GM23338 (cell line): ENCODE measurements at regions not wholly inside any gene's neighbourhood (a gene's known extent, or its start where the extent isn't known, plus 50 kb on each side); places are given as distances from the start of the nearest gene placed in this dataset.

Experiments
- EZH2phosphoT487 ChIP-seq: fragments of 200-600 bp; sonication (generic); IDR thresholded peaks from one replicate; pipeline ENCODE4 v1.8.1; 2018; ENCODE audit warnings: antibody characterized with exemption; ENCODE audit not compliant: unreplicated experiment
- NANOG ChIP-seq: IDR thresholded peaks from 2 replicates; pipeline ENCODE4 v1.6.1; 2016; ENCODE audit warnings: antibody characterized with exemption, borderline replicate concordance
- ZNF114 ChIP-seq: fragments of 250-450 bp; sonication (Bioruptor Pico); IDR thresholded peaks from 2 replicates; pipeline ENCODE4 v1.5.0; 2020; ENCODE audit warnings: mild to moderate bottlenecking, moderate library complexity
- TF ChIP-seq, protein P1 (sequence below): fragments of 250-450 bp; sonication (Bioruptor Pico); IDR thresholded peaks from 2 replicates; pipeline ENCODE4 v1.5.0; 2020; ENCODE audit warnings: mild to moderate bottlenecking, moderate library complexity
- TF ChIP-seq, protein P2 (sequence below): IDR thresholded peaks from one replicate; pipeline ENCODE4 v1.6.1; 2018; ENCODE audit warnings: antibody characterized with exemption; ENCODE audit not compliant: unreplicated experiment
- TF ChIP-seq, protein P3 (sequence below): IDR thresholded peaks from 2 replicates; pipeline ENCODE4 v1.6.1; 2016; ENCODE audit warnings: antibody characterized with exemption

DNA sequence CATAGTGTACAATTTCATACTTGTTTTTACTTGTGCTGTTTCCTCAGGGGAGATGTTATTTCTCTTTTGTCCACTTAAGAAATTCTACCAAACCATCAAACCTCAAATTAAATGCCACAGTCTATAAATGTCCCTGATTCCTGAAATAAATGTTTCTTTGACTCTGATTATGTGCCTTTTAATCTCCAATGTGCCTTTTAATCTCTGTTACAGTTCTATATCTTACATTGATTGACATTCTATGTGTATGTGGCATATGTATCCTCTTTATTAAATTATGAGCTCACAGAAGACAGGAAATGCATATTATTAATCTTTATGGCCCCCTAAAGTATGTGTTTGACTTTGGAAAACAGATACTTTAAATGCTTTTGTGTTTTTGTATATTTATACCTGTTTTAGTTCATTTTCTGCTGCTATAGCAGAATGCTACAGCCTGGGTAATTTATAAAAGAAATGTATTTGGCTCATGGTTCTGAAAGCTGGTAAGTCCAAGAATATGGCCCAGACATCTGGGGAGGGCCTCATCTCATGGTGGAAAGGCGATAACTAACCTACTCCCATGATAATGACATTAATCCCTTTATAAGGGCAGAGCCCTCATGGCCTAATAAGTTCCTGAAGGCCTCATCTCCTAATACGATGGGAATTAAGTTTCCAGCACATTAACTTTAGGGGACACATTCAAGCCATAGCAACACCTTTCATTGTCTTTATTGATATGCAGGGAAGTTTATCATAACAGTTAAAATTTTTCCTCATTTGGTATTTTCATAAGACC, 403.9 kb downstream of the LIG4 start (continued):
- TF ChIP-seq, protein P1, sequence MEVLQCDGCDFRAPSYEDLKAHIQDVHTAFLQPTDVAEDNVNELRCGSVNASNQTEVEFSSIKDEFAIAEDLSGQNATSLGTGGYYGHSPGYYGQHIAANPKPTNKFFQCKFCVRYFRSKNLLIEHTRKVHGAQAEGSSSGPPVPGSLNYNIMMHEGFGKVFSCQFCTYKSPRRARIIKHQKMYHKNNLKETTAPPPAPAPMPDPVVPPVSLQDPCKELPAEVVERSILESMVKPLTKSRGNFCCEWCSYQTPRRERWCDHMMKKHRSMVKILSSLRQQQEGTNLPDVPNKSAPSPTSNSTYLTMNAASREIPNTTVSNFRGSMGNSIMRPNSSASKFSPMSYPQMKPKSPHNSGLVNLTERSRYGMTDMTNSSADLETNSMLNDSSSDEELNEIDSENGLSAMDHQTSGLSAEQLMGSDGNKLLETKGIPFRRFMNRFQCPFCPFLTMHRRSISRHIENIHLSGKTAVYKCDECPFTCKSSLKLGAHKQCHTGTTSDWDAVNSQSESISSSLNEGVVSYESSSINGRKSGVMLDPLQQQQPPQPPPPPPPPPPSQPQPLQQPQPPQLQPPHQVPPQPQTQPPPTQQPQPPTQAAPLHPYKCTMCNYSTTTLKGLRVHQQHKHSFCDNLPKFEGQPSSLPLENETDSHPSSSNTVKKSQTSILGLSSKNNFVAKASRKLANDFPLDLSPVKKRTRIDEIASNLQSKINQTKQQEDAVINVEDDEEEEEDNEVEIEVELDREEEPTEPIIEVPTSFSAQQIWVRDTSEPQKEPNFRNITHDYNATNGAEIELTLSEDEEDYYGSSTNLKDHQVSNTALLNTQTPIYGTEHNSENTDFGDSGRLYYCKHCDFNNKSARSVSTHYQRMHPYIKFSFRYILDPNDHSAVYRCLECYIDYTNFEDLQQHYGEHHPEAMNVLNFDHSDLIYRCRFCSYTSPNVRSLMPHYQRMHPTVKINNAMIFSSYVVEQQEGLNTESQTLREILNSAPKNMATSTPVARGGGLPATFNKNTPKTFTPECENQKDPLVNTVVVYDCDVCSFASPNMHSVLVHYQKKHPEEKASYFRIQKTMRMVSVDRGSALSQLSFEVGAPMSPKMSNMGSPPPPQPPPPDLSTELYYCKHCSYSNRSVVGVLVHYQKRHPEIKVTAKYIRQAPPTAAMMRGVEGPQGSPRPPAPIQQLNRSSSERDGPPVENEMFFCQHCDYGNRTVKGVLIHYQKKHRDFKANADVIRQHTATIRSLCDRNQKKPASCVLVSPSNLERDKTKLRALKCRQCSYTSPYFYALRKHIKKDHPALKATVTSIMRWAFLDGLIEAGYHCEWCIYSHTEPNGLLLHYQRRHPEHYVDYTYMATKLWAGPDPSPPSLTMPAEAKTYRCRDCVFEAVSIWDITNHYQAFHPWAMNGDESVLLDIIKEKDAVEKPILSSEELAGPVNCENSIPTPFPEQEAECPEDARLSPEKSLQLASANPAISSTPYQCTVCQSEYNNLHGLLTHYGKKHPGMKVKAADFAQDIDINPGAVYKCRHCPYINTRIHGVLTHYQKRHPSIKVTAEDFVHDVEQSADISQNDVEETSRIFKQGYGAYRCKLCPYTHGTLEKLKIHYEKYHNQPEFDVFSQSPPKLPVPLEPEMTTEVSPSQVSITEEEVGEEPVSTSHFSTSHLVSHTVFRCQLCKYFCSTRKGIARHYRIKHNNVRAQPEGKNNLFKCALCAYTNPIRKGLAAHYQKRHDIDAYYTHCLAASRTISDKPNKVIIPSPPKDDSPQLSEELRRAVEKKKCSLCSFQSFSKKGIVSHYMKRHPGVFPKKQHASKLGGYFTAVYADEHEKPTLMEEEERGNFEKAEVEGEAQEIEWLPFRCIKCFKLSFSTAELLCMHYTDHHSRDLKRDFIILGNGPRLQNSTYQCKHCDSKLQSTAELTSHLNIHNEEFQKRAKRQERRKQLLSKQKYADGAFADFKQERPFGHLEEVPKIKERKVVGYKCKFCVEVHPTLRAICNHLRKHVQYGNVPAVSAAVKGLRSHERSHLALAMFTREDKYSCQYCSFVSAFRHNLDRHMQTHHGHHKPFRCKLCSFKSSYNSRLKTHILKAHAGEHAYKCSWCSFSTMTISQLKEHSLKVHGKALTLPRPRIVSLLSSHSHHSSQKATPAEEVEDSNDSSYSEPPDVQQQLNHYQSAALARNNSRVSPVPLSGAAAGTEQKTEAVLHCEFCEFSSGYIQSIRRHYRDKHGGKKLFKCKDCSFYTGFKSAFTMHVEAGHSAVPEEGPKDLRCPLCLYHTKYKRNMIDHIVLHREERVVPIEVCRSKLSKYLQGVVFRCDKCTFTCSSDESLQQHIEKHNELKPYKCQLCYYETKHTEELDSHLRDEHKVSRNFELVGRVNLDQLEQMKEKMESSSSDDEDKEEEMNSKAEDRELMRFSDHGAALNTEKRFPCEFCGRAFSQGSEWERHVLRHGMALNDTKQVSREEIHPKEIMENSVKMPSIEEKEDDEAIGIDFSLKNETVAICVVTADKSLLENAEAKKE (CRISPR knock-in tag) = no peak
- TF ChIP-seq NANOG (no peak), EZH2phosphoT487 (no peak), ZNF114 (CRISPR knock-in tag) (no peak)
- TF ChIP-seq, protein P2, sequence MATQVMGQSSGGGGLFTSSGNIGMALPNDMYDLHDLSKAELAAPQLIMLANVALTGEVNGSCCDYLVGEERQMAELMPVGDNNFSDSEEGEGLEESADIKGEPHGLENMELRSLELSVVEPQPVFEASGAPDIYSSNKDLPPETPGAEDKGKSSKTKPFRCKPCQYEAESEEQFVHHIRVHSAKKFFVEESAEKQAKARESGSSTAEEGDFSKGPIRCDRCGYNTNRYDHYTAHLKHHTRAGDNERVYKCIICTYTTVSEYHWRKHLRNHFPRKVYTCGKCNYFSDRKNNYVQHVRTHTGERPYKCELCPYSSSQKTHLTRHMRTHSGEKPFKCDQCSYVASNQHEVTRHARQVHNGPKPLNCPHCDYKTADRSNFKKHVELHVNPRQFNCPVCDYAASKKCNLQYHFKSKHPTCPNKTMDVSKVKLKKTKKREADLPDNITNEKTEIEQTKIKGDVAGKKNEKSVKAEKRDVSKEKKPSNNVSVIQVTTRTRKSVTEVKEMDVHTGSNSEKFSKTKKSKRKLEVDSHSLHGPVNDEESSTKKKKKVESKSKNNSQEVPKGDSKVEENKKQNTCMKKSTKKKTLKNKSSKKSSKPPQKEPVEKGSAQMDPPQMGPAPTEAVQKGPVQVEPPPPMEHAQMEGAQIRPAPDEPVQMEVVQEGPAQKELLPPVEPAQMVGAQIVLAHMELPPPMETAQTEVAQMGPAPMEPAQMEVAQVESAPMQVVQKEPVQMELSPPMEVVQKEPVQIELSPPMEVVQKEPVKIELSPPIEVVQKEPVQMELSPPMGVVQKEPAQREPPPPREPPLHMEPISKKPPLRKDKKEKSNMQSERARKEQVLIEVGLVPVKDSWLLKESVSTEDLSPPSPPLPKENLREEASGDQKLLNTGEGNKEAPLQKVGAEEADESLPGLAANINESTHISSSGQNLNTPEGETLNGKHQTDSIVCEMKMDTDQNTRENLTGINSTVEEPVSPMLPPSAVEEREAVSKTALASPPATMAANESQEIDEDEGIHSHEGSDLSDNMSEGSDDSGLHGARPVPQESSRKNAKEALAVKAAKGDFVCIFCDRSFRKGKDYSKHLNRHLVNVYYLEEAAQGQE = no peak
- TF ChIP-seq, protein P3, sequence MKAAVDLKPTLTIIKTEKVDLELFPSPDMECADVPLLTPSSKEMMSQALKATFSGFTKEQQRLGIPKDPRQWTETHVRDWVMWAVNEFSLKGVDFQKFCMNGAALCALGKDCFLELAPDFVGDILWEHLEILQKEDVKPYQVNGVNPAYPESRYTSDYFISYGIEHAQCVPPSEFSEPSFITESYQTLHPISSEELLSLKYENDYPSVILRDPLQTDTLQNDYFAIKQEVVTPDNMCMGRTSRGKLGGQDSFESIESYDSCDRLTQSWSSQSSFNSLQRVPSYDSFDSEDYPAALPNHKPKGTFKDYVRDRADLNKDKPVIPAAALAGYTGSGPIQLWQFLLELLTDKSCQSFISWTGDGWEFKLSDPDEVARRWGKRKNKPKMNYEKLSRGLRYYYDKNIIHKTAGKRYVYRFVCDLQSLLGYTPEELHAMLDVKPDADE = no peak
